ENCODE measurements at regions not wholly inside any gene's neighbourhood (a gene's known extent, or its start where the extent isn't known, plus 50 kb on each side); places are given as distances from the start of the nearest gene placed in this dataset.

DNA sequence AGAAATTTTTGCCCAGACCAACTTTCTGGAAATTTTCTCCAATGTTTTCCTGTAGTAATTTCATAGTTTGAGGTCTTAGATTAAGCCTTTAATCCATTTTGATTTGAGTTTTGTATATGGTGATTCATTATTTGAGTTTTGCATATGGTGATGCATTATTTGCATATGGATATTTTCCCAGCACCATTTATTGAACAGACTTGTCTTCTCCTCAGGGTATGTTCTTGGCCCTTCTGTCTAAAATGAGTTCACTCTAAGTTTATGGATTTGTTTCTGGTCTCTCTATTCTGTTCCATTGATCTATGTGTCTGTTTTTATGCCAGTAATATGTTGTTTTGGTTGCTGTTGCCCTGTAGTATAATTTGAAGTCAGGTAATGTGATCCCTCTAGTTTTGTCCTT, 139.3 kb downstream of the SLC25A46 start:
- no peaks in the 10 kb centered on the region for H3K79me2 ChIP-seq (ENCODE audit: control insufficient read depth in 1 of 2, insufficient read depth in 2 of 2, low read length in 2 of 2)
- no peak overlapping the region for H3K56ac ChIP-seq (replicated peaks; ENCODE audit: insufficient read length, low read depth, low read length)
- H4K91ac ChIP-seq (replicated peaks; ENCODE audit: insufficient read length, low read length): no peak overlapping the region
- H3K23ac ChIP-seq (ENCODE audit: insufficient read length): no peak overlapping the region
- H3K9ac ChIP-seq (replicated peaks in 1 of 4; ENCODE audit: extremely low read depth in 1 of 4, low read depth in 3 of 4, low read length in 3 of 4): no peak overlapping the region
- no peak overlapping the region for H2BK20ac ChIP-seq (ENCODE audit: low read length)
- no peak for TF ChIP-seq EGR1 (IDR thresholded peaks at IDR 0.05; ENCODE audit: borderline replicate concordance, low read depth, low read length)
- no peak for TF ChIP-seq TEAD4 (IDR thresholded peaks at IDR 0.05; ENCODE audit: low read depth, low read length)
- TF ChIP-seq CHD1 (IDR thresholded peaks at IDR 0.05; ENCODE audit: low read depth, low read length): no peak
- no peak for TF ChIP-seq CEBPB (IDR thresholded peaks at IDR 0.05; ENCODE audit: low read depth, low read length)
- no peak for TF ChIP-seq GABPA (IDR thresholded peaks at IDR 0.05; ENCODE audit: borderline replicate concordance, insufficient read depth, low read length)
- TF ChIP-seq KDM5A (IDR thresholded peaks at IDR 0.05; ENCODE audit: low read length): no peak
- H3K18ac ChIP-seq (ENCODE audit: extremely low read depth, low read length): no peak overlapping the region
- H2BK12ac ChIP-seq (ENCODE audit: low read depth, low read length): no peak overlapping the region
- no peak overlapping the region for H4K5ac ChIP-seq (ENCODE audit: insufficient read length, low read depth, low read length)
- H2AK5ac ChIP-seq (ENCODE audit: low read depth, low read length): no peak overlapping the region
- H2BK15ac ChIP-seq (ENCODE audit: low read length): no peak overlapping the region
- no peaks in the 10 kb centered on the region for H3K36me3 ChIP-seq (ENCODE audit: control insufficient read depth in 2 of 4, insufficient read depth in 4 of 4, low read length in 3 of 4)
- no peak overlapping the region for H2BK120ac ChIP-seq (replicated peaks; ENCODE audit: low read depth, low read length)
- no peak overlapping the region for H2BK5ac ChIP-seq (ENCODE audit: low read depth, low read length)
- ChIA-PET POLR2A (ENCODE audit: partially characterized antibody) (no interaction called here), CTCF (ENCODE audit: partially characterized antibody) (interaction anchor here (0.9 kb wide), 1 partner anchor 522 kb away, joined by 4 read pairs; no protein-coding TSS in a partner anchor)
- no peak for FAIRE-seq
- no peak overlapping the region for H3K4me2 ChIP-seq (ENCODE audit: insufficient read depth in 1 of 2, low read depth in 2 of 2, low read length in 2 of 2)
- H3K27me3 ChIP-seq (replicated peaks in 1 of 4; ENCODE audit: control insufficient read depth in 3 of 4, extremely low read depth in 1 of 4, insufficient read depth in 3 of 4, low read length in 3 of 4): no peaks in the 10 kb centered on the region
- H4K8ac ChIP-seq (ENCODE audit: extremely low read depth, insufficient read depth, low read length): no peak overlapping the region
- H3K14ac ChIP-seq (ENCODE audit: insufficient read length): no peak overlapping the region
- no peaks in the 10 kb centered on the region; the same call in 1 of the 2 replicates for H3K23me2 ChIP-seq (ENCODE audit: low read depth, low read length)
- H3K79me1 ChIP-seq (ENCODE audit: low read depth, low read length): no peaks in the 10 kb centered on the region
- no peak overlapping the region for H3K4me3 ChIP-seq (ENCODE audit: extremely low read depth in 1 of 4, insufficient read depth in 2 of 4, low read depth in 3 of 4, low read length in 4 of 4)
- no peaks in the 10 kb centered on the region for H4K20me1 ChIP-seq (replicated peaks in 1 of 2; ENCODE audit: control insufficient read depth in 1 of 2, insufficient read depth in 2 of 2, low read length in 2 of 2)
- no peak for DNase-seq (ENCODE audit: low read depth in 1 of 2, low spot score in 2 of 2)
- no peaks in the 10 kb centered on the region; a peak in 1 of 4 replicates for H3K9me3 ChIP-seq (ENCODE audit: insufficient read depth in 2 of 2, low read depth in 1 of 2, low read length in 1 of 2)
- no peak overlapping the region for H2AFZ ChIP-seq (ENCODE audit: low read length)
- no peak overlapping the region for H3K4ac ChIP-seq (replicated peaks; ENCODE audit: insufficient read length, low read depth, low read length)
- H3K4me1 ChIP-seq (replicated peaks in 1 of 4; ENCODE audit: control insufficient read depth in 3 of 4, insufficient read depth in 4 of 4, low read length in 3 of 4): no peaks in the 10 kb centered on the region
- no peak overlapping the region for H3K27ac ChIP-seq (ENCODE audit: low read depth, low read length)
